ENCODE measurements at regions not wholly inside any gene's neighbourhood (a gene's known extent, or its start where the extent isn't known, plus 50 kb on each side); places are given as distances from the start of the nearest gene placed in this dataset.

DNA sequence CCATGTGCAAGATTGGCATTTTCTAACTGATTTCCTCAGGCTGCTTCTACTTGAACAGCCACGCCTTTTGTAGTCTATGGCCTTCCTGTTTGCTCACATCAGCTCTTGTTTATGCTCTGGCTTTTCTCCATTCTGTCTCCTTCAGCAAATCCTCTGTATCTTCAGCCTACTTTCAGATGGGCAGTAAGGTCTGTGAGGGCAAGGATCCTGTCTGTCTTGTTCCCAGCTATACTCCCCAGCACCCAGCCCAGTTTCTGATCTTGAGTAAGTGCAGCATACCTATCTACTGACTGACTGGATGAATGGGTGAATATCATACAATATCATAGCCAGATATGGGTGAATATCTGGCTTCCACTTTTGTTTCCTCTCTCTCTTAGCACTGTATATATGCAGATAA, 438.1 kb downstream of the LMO4 start:
- POLR2A ChIA-PET, result no interaction called here
- Mint-ChIP-seq H3K4me3 (no peak overlapping the region), H3K4me1 (no peaks in the 10 kb centered on the region), H3K9me3 (peaks cover 2% of the 10 kb centered on the region), H3K36me3 (no peaks in the 10 kb centered on the region), H3K27ac (no peak overlapping the region), H3K27me3 (peaks cover under 1% of the 10 kb centered on the region)
- no peak for ATAC-seq (ENCODE audit: low read depth)
- DNase-seq, result no peak

DNA sequence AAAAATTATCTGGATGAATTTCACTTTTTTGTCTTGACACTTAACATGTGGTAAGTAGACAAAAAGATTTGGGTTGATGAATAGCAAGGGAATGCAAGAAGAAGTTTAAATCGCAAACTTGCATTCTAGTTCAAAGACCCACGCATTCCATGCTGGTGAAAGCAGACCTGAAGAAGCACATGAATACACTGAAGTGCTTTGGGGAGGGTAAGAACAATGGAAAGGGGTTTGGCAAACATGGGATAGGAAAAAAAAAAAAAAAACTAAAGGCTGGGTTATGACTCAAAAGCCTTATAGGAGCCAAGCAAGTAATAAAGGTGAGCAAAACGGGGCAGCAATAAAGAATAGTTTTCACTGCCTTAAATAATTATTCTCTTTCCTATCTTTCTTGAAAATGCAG, 450.2 kb downstream of the LMO4 start:
- H3K27me3 Mint-ChIP-seq, result no peaks in the 10 kb centered on the region
- H3K9me3 Mint-ChIP-seq, result no peaks in the 10 kb centered on the region
- no peak overlapping the region for H3K27ac Mint-ChIP-seq
- no peaks in the 10 kb centered on the region for H3K4me1 Mint-ChIP-seq
- ATAC-seq (ENCODE audit: low read depth), result no peak
- no peaks in the 10 kb centered on the region for H3K36me3 Mint-ChIP-seq
- DNase-seq, result no peak
- POLR2A ChIA-PET, result no interaction called here
- no peak overlapping the region for H3K4me3 Mint-ChIP-seq

DNA sequence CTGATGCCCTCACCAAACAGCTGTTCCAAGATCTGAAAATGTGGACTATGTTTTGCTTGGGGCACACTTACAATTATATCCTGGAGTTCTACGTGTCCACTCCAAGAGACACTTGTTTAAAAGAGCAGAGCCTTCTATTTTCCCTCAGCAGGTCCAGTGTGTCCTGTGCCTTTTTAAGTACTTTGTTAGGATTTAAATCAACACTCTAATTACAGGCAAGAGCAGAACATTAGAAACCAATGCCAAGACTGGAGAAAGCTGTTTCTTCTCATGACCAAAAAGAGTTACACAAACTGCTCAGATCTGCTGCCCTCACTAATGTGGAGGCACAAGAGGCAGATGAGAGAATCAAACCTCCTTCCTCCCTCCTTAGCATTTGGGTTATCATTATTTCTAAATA, 452.9 kb downstream of the LMO4 start:
- no peaks in the 10 kb centered on the region for H3K4me1 Mint-ChIP-seq
- H3K9me3 Mint-ChIP-seq, result no peaks in the 10 kb centered on the region
- H3K27ac Mint-ChIP-seq, result no peak overlapping the region
- H3K27me3 Mint-ChIP-seq, result no peaks in the 10 kb centered on the region
- ATAC-seq (ENCODE audit: low read depth), result no peak
- no peak for DNase-seq
- no peak overlapping the region for H3K4me3 Mint-ChIP-seq
- H3K36me3 Mint-ChIP-seq, result no peaks in the 10 kb centered on the region
- POLR2A ChIA-PET, result no interaction called here

DNA sequence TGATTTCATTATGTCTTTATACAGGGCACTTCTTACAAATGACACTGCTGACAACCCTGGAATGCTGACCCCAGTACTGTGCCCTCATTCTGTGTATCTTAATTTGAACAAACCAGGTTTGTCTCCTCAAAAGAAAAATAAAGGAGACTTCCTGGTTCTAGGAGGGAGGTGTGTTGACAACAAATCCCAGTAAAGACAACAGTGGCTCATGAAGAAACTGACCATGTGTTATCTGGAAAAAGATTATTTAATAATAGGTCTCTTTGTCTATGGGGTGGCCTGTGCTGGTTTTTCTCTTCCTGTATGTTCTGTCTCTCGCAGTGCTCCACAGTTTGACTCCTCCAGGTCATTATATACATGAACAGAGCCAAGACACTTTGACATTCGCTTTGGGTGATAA, 454.6 kb downstream of the LMO4 start:
- Mint-ChIP-seq H3K27ac (no peak overlapping the region), H3K36me3 (no peaks in the 10 kb centered on the region), H3K4me3 (no peak overlapping the region), H3K27me3 (no peaks in the 10 kb centered on the region), H3K4me1 (no peaks in the 10 kb centered on the region), H3K9me3 (peaks cover 1% of the 10 kb centered on the region)
- no peak for ATAC-seq (ENCODE audit: low read depth)
- DNase-seq, result no peak
- POLR2A ChIA-PET, result no interaction called here

DNA sequence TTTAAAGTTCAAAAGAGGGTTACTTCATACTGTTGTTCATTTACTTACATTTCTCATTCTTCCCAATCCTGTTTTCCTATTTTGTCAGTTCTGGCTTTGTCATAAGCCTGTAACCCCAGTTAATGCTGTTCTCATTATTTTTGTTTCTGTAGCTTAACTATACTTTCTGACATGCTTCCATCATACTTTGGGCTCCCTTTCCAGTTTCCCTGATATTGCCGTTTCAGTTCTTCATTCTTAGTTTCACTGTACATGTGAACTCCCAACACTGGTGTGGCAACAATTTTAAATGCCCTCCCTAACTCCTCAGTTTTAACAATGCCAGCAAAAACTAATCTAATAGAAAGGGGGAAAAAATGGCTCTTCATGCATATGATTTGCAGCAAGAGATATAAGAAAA, 456.7 kb downstream of the LMO4 start:
- Mint-ChIP-seq H3K4me1 (no peaks in the 10 kb centered on the region), H3K27me3 (no peaks in the 10 kb centered on the region), H3K4me3 (no peak overlapping the region), H3K27ac (no peak overlapping the region), H3K9me3 (peaks cover 1% of the 10 kb centered on the region), H3K36me3 (no peaks in the 10 kb centered on the region)
- ATAC-seq (ENCODE audit: low read depth), result no peak
- no peak for DNase-seq
- POLR2A ChIA-PET, result no interaction called here

DNA sequence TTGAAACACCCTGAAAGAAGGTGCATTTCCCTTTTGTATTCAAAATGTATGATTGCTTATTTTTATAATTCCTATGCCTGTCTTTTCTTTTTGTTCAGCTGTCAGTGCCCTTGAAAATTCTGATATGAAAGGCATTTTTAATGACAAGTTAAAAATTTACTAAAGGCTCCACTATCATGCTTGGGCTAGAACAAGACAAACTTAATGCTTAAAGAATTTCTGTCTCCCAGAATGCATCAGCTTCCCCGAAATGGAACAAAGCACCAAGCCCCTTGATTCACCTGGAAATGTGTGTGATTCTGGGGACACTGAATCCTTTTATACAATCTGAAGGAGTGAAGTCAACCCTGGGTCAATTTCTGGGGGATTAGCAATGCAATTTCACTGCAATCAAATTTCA, 457.5 kb downstream of the LMO4 start:
- DNase-seq (no peak), ATAC-seq (ENCODE audit: low read depth) (no peak)
- Mint-ChIP-seq H3K27me3 (peaks cover 2% of the 10 kb centered on the region), H3K4me3 (no peak overlapping the region), H3K9me3 (peaks cover 1% of the 10 kb centered on the region), H3K27ac (no peak overlapping the region), H3K4me1 (no peaks in the 10 kb centered on the region), H3K36me3 (no peaks in the 10 kb centered on the region)
- POLR2A ChIA-PET, result no interaction called here

DNA sequence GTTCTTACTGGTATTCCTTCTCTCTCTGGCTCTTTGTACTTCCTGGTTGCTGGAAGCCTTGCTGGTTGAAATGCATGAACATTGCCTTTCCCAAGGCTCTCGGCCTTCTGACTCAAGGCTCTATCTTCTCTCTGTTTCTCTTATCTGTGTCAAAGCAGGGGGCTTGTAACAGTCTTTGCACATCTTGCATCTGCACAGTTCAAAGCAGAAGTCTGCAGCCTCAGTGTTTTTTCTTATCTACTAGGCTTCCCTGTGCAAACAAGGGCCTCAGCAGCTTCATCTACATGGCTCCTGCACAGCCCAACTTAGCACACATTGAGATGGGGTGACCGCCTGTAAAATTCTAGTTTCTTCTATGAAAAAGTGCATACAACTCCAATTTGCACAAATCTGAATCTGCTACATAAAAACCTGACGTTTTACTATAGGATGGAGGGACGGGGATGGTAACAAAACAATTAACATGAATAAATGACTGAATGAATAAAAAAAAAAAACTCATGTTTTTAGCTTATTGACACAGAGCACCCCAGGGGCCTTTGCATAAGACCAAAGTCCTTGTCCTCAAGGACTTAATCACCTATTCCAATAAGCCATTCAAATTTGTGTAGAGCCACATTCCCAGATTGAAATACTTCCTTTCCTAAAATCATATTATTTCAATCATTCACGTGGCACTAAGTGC, 458.3 kb downstream of the LMO4 start:
- POLR2A ChIA-PET, result no interaction called here
- Mint-ChIP-seq H3K36me3 (no peaks in the 10 kb centered on the region), H3K4me1 (no peaks in the 10 kb centered on the region), H3K9me3 (peaks cover 1% of the 10 kb centered on the region), H3K27me3 (peaks cover 4% of the 10 kb centered on the region), H3K4me3 (no peak overlapping the region), H3K27ac (no peak overlapping the region)
- ATAC-seq (ENCODE audit: low read depth) (no peak), DNase-seq (no peak)

DNA sequence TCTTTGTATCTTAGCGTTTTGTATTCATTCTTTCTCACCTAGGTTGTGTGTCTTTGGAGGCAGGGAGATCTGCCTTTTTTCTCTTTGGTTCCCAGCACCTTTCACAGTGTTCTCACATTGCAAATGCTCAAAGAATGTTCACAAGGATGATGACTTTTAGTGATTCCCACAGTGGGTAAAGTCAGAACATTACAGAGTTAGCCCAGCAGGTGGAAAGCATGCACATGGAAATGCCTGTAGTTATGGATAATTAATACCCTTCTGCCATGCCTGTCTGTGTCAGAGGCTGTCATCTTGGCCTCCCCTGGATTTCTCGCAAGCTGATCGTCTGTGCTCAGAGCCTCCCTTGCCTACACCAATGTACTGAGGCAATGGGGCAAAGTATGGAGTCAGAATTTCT, 458.9 kb downstream of the LMO4 start:
- ATAC-seq (ENCODE audit: low read depth) (no peak), DNase-seq (no peak)
- no peaks in the 10 kb centered on the region for H3K4me1 Mint-ChIP-seq
- no peak overlapping the region for H3K4me3 Mint-ChIP-seq
- no peaks in the 10 kb centered on the region for H3K36me3 Mint-ChIP-seq
- peaks cover 6% of the 10 kb centered on the region for H3K27me3 Mint-ChIP-seq
- POLR2A ChIA-PET, result no interaction called here
- no peak overlapping the region for H3K27ac Mint-ChIP-seq
- peaks cover 1% of the 10 kb centered on the region for H3K9me3 Mint-ChIP-seq

DNA sequence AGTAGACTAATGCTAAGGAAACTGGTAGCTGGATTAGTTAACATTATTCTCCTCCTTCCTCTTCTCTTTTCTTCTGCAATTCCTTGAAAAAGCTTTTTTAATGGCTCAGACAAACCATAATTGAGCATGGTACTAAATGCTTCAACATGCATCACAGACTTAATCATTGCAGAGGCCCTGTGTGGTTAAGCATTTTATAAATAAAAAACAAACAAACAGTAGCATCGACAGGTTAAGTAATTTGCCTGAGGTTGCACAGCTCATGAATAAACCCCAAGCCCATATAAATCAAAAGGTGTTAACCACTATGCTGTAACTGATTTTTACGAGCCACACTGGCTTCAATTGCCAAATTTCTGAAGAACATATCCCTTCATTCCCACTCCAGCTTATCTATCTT, 462.1 kb downstream of the LMO4 start:
- POLR2A ChIA-PET, result no interaction called here
- H3K4me3 Mint-ChIP-seq, result no peak overlapping the region
- H3K9me3 Mint-ChIP-seq, result peaks cover 1% of the 10 kb centered on the region
- ATAC-seq (ENCODE audit: low read depth) (no peak), DNase-seq (no peak)
- no peaks in the 10 kb centered on the region for H3K4me1 Mint-ChIP-seq
- H3K27me3 Mint-ChIP-seq, result peaks cover 6% of the 10 kb centered on the region
- no peaks in the 10 kb centered on the region for H3K36me3 Mint-ChIP-seq
- H3K27ac Mint-ChIP-seq, result no peak overlapping the region

DNA sequence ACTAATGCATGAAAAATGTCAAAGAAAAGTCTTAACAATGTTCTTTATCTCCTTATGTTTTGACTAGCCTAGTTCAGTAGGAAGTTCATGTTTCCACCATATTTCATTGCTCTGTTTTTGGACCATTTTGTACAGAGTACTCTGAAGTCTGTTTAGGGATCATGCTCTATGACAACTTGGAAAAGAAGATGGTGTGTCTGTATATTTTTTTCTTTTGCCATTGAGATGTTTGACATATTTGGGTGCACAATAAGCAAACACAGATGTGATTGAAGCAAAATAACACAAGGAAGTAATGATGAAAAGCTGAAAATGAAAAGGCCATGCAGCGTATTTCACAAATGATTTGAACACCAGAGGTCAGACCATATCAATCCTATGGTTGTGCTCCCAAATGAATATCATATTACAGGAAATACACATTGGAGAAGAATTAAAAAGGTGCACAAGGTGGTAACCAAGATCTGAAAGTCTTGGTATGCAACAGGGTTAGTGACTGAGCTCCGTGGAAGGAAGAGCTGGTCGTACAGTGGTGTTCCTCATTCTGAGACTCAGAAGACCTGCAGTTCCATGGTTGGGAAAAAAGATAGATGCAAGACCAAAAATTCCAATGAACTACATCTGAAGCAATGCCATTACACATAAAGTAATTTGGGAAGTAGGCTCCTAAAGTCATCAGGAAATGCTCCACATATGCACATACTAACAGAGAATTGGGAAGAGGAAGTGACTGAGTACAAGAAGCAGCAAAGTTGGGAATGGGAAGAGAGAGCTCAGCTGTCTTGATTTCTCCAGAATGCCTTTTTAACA, 463.5 kb downstream of the LMO4 start:
- Mint-ChIP-seq H3K9me3 (no peaks in the 10 kb centered on the region), H3K27me3 (peaks cover 6% of the 10 kb centered on the region), H3K27ac (no peak overlapping the region), H3K4me3 (no peak overlapping the region), H3K36me3 (no peaks in the 10 kb centered on the region), H3K4me1 (no peaks in the 10 kb centered on the region)
- POLR2A ChIA-PET, result interaction anchor here (0.7 kb wide), 1 partner anchor 22 kb away, joined by 3 read pairs; no protein-coding TSS in a partner anchor
- DNase-seq (no peak), ATAC-seq (ENCODE audit: low read depth) (no peak)

DNA sequence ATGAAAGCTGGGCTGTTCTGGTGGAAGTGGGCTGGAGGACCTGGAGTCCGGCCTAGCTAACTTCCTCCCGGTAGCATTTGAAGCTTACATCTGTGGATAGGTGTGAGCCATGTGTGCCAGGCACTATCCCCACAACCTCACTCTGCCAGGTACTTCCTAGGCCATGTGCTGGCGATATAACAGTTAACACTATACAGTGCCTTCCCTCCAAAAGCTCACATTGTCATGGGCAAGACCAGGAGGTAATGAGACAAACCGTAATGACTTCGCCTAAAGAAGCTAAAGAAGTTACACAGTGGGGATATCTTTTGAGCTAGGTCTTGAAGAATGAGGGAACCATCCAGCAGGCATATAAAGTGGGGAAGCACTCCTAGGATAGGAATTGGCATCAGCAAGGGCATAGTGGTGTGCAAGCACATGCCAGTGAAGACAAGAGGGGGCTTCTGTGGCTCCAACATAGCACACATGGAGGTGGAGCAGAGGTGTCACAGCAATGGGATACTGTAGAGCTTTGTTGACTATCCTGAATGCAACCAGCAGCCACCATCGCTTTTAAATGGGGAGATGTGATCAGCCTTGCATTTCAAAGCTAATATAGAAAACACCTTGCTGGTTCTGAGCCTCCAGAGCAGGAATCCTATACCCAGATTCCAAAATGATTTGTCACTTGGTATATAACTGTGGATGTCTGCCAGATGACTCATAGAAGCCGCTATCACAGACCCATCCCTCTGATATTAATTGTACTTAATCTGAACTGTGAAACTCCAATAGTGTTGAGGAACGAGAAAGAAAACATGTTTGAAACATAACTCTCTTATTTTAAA, 466.3 kb downstream of the LMO4 start:
- Mint-ChIP-seq H3K4me1 (no peaks in the 10 kb centered on the region), H3K36me3 (no peaks in the 10 kb centered on the region), H3K27me3 (peaks cover 8% of the 10 kb centered on the region), H3K27ac (no peak overlapping the region), H3K4me3 (no peak overlapping the region), H3K9me3 (no peaks in the 10 kb centered on the region)
- ATAC-seq (ENCODE audit: low read depth) (no peak), DNase-seq (no peak)
- POLR2A ChIA-PET, result no interaction called here

DNA sequence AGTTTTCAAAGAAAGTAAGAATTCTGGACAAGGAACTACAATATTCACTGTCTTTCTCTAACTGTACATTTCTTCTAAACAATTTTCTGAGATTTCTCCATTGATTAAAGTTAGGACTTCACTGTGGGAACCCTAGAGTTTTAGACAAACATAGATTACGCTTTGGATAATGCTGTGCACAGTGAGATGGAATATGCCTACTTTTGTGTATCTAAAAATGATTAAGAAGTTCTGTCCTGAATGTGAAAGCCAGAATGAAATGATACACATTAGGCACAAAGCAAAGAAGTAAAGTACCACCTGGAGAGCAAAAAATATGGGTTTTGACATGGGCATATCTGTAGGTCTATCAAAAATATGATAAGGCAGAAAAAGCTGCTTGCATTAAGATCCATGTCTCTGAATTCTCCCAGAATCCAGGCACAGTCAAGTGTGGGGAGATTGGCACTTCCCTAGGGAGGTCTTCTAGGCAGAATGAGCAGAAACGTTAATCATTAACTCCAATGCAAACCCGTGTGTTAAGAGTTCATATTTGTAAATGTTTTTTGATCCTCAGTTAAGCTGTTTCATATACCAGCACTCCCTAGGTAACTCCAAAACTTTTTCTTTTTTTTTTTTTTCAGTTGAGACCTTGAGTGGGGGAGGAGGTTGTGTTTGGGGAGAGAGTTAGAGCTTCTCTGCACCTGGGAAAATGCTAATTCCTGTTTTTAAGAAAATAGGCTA, 467.1 kb downstream of the LMO4 start:
- ATAC-seq (ENCODE audit: low read depth) (no peak), DNase-seq (no peak)
- Mint-ChIP-seq H3K36me3 (no peaks in the 10 kb centered on the region), H3K4me1 (no peaks in the 10 kb centered on the region), H3K4me3 (no peak overlapping the region), H3K27me3 (peaks cover 8% of the 10 kb centered on the region), H3K9me3 (no peaks in the 10 kb centered on the region), H3K27ac (no peak overlapping the region)
- POLR2A ChIA-PET, result no interaction called here

DNA sequence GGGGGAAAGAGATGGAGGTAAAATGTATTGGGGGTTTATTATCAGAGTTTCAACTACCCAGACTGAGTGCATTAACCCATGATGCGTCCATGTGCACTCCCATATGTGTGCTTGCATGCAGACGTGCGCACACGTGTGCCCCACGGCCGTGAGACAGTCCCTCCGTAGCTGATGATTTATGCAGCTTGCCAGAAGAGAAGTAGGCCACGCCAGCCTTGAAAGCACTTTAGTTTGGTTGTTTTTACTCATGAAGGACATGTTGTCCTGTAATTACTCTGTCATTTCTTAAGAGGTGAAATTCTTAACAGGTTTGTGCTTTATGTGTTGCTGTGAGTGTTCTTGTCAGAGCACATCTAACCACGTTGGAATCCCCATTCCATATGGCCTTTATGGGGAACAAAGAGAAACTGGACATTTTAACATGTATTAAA, 467.8 kb downstream of the LMO4 start:
- Mint-ChIP-seq H3K27ac (no peak overlapping the region), H3K9me3 (no peaks in the 10 kb centered on the region), H3K4me3 (no peak overlapping the region), H3K36me3 (no peaks in the 10 kb centered on the region), H3K27me3 (peaks cover 5% of the 10 kb centered on the region), H3K4me1 (no peaks in the 10 kb centered on the region)
- no peak for DNase-seq
- POLR2A ChIA-PET, result no interaction called here
- ATAC-seq (ENCODE audit: low read depth), result no peak
